Urinary bladder (tissue), 3 donors: ENCODE measurements at regions not wholly inside any gene's neighbourhood (a gene's known extent, or its start where the extent isn't known, plus 50 kb on each side); places are given as distances from the start of the nearest gene placed in this dataset.

Experiments used
- DNase-seq: peaks from one replicate; pipeline ENCODE4 v3.0.0-alpha.2; 2015; ENCODE audit errors: extremely low spot score
- H3K27ac ChIP-seq: one replicate; pipeline ENCODE4 v1.5.1; 2013; ENCODE audit warnings: low read depth, mild to moderate bottlenecking, moderate library complexity
- H3K36me3 ChIP-seq: one replicate; pipeline ENCODE4 v1.6.1; 2013; ENCODE audit warnings: mild to moderate bottlenecking, moderate library complexity; ENCODE audit not compliant: insufficient read depth
- H3K4me1 ChIP-seq: one replicate; pipeline ENCODE4 v1.6.1; 2013; ENCODE audit warnings: mild to moderate bottlenecking, moderate library complexity; ENCODE audit not compliant: insufficient read depth
- H3K4me3 ChIP-seq: one replicate; pipeline ENCODE4 v1.5.1; 2013; ENCODE audit warnings: low read depth, low read length
- WGBS: extraction: QIAGEN DNeasy Blood & Tissue Kit; methylation state at CpG from one replicate; pipeline ENCODE4 v1.1.7; 2013; 5-methylcytosine and 5-hydroxymethylcytosine counted together
- donor health status: healthy with polysubstance abuse.
- donor health status: healthy.

GRCh38 chr4:66885501-66886165 lies 659.7 kb downstream of the CENPC start:
- WGBS: 57% methylated on average over 1 of the region's 1 CpG
- Histone ChIP-seq H3K27ac (no peak overlapping the region), H3K4me3 (no peak overlapping the region), H3K36me3 (no peaks in the 10 kb centered on the region), H3K4me1 (no peaks in the 10 kb centered on the region)
- DNase-seq: no peak

GRCh38 chr4:66876946-66877345 lies 668.4 kb downstream of the CENPC start:
- no peak overlapping the region for H3K4me3 ChIP-seq
- no peaks in the 10 kb centered on the region for H3K4me1 ChIP-seq
- H3K36me3 ChIP-seq: no peaks in the 10 kb centered on the region
- DNase-seq: no peak
- no peak overlapping the region for H3K27ac ChIP-seq
- 95% methylated on average over 2 of the region's 2 CpGs for WGBS

GRCh38 chr4:66872661-66873060 lies 672.6 kb downstream of the CENPC start:
- WGBS: 82% methylated on average over 1 of the region's 1 CpG

GRCh38 chr4:66863481-66863880 lies 681.8 kb downstream of the CENPC start:
- no peaks in the 10 kb centered on the region for H3K4me1 ChIP-seq
- H3K27ac ChIP-seq: no peak overlapping the region
- no peak for DNase-seq
- H3K4me3 ChIP-seq: no peak overlapping the region
- H3K36me3 ChIP-seq: no peaks in the 10 kb centered on the region

More at GRCh38 chr4:66872661-66873060, 672.6 kb downstream of the CENPC start:
- H3K36me3 ChIP-seq: no peaks in the 10 kb centered on the region
- no peaks in the 10 kb centered on the region for H3K4me1 ChIP-seq
- no peak overlapping the region for H3K4me3 ChIP-seq
- H3K27ac ChIP-seq: no peak overlapping the region
- DNase-seq: no peak

GRCh38 chr4:66855956-66856355 lies 689.3 kb downstream of the CENPC start:
- Histone ChIP-seq H3K36me3 (no peaks in the 10 kb centered on the region), H3K4me3 (no peak overlapping the region), H3K4me1 (no peaks in the 10 kb centered on the region), H3K27ac (no peak overlapping the region)
- DNase-seq: no peak
- 64% methylated on average over 1 of the region's 1 CpG for WGBS

GRCh38 chr4:66853845-66854244 lies 691.5 kb downstream of the CENPC start:
- Histone ChIP-seq H3K4me3 (no peak overlapping the region), H3K4me1 (no peaks in the 10 kb centered on the region), H3K36me3 (no peaks in the 10 kb centered on the region), H3K27ac (no peak overlapping the region)
- 88% methylated on average over 3 of the region's 3 CpGs for WGBS
- no peak for DNase-seq

- WGBS: 61% methylated on average over 2 of the region's 2 CpGs
- Histone ChIP-seq H3K4me1 (no peaks in the 10 kb centered on the region), H3K36me3 (no peaks in the 10 kb centered on the region), H3K4me3 (no peak overlapping the region), H3K27ac (no peak overlapping the region)
- DNase-seq: no peak
These were observed 692.5 kb downstream of the CENPC start for GRCh38 chr4:66852843-66853242.

- WGBS: 48% methylated on average over 1 of the region's 1 CpG
These were observed 695.7 kb downstream of the CENPC start for GRCh38 chr4:66849596-66849995.

GRCh38 chr4:66842724-66843088 lies 702.6 kb downstream of the CENPC start:
- no peaks in the 10 kb centered on the region for H3K4me1 ChIP-seq
- no peak for DNase-seq
- no peaks in the 10 kb centered on the region for H3K36me3 ChIP-seq
- no peak overlapping the region for H3K27ac ChIP-seq
- WGBS: 81% methylated on average over 1 of the region's 1 CpG
- H3K4me3 ChIP-seq: no peak overlapping the region

More at GRCh38 chr4:66849596-66849995, 695.7 kb downstream of the CENPC start:
- no peak overlapping the region for H3K4me3 ChIP-seq
- H3K36me3 ChIP-seq: no peaks in the 10 kb centered on the region
- no peak overlapping the region for H3K27ac ChIP-seq
- no peaks in the 10 kb centered on the region for H3K4me1 ChIP-seq
- no peak for DNase-seq

GRCh38 chr4:66842026-66842723 lies 703.1 kb downstream of the CENPC start:
- Histone ChIP-seq H3K4me1 (no peaks in the 10 kb centered on the region), H3K27ac (no peak overlapping the region), H3K36me3 (no peaks in the 10 kb centered on the region), H3K4me3 (no peak overlapping the region)
- 57% methylated on average over 4 of the region's 4 CpGs for WGBS
- no peak for DNase-seq

GRCh38 chr4:66840178-66840577 lies 705.1 kb downstream of the CENPC start:
- Histone ChIP-seq H3K4me1 (no peaks in the 10 kb centered on the region), H3K27ac (no peak overlapping the region), H3K4me3 (no peak overlapping the region), H3K36me3 (no peaks in the 10 kb centered on the region)
- no peak for DNase-seq

GRCh38 chr4:66837279-66837922 lies 707.9 kb downstream of the CENPC start:
- no peak overlapping the region for H3K27ac ChIP-seq
- WGBS: 24% methylated on average over 5 of the region's 5 CpGs
- H3K4me3 ChIP-seq: no peak overlapping the region

GRCh38 chr4:66829310-66829709 lies 716.0 kb downstream of the CENPC start:
- no peak overlapping the region for H3K27ac ChIP-seq
- H3K4me3 ChIP-seq: no peak overlapping the region
- DNase-seq: no peak
- no peaks in the 10 kb centered on the region for H3K4me1 ChIP-seq
- no peaks in the 10 kb centered on the region for H3K36me3 ChIP-seq

More at GRCh38 chr4:66837279-66837922, 707.9 kb downstream of the CENPC start:
- no peaks in the 10 kb centered on the region for H3K4me1 ChIP-seq
- no peaks in the 10 kb centered on the region for H3K36me3 ChIP-seq
- DNase-seq: no peak

GRCh38 chr4:66820681-66821080 lies 724.6 kb downstream of the CENPC start:
- no peak overlapping the region for H3K27ac ChIP-seq
- no peak overlapping the region for H3K4me3 ChIP-seq
- H3K36me3 ChIP-seq: no peaks in the 10 kb centered on the region
- no peak for DNase-seq
- H3K4me1 ChIP-seq: no peaks in the 10 kb centered on the region
